ENCODE measurements at regions not wholly inside any gene's neighbourhood (a gene's known extent, or its start where the extent isn't known, plus 50 kb on each side); places are given as distances from the start of the nearest gene placed in this dataset.

DNA sequence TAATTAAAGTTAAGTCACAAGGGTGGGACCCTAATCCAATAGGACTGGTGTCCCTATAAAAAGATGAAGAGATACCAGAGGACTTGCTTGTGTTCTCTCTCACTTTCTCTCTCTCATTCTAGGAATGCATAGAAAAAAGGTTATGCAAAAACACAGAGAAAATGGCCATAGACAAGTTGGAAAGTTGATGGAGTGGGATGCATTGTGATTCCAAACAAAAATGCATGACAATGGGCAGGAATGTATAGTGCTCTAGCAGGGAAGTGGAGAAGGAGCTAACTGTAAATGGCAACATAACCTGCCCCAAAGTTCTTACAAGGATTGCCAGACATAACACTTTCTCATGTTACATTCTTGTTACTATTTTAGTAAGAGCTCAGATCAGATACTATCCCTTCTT is 301.6 kb upstream of the LRATD1 start:
- Histone ChIP-seq H3K9me3 (peaks cover 0 to 2% (median 0%) of the 10 kb centered on the region in 4 donors), H3K4me1 (no peaks in the 10 kb centered on the region), H3K27me3 (no peaks in the 10 kb centered on the region), H3K36me3 (no peaks in the 10 kb centered on the region), H3K4me3 (no peak overlapping the region), H3K27ac (no peak overlapping the region)
- DNase-seq (ENCODE audit: low spot score in 2 of 2): no peak
- TF ChIP-seq EP300 (IDR thresholded peaks at IDR 0.05): no peak
- TF ChIP-seq, protein P1, sequence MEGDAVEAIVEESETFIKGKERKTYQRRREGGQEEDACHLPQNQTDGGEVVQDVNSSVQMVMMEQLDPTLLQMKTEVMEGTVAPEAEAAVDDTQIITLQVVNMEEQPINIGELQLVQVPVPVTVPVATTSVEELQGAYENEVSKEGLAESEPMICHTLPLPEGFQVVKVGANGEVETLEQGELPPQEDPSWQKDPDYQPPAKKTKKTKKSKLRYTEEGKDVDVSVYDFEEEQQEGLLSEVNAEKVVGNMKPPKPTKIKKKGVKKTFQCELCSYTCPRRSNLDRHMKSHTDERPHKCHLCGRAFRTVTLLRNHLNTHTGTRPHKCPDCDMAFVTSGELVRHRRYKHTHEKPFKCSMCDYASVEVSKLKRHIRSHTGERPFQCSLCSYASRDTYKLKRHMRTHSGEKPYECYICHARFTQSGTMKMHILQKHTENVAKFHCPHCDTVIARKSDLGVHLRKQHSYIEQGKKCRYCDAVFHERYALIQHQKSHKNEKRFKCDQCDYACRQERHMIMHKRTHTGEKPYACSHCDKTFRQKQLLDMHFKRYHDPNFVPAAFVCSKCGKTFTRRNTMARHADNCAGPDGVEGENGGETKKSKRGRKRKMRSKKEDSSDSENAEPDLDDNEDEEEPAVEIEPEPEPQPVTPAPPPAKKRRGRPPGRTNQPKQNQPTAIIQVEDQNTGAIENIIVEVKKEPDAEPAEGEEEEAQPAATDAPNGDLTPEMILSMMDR (IDR thresholded peaks at IDR 0.05): no peak
- no peak for TF ChIP-seq POLR2A (IDR thresholded peaks at IDR 0.05)

DNA sequence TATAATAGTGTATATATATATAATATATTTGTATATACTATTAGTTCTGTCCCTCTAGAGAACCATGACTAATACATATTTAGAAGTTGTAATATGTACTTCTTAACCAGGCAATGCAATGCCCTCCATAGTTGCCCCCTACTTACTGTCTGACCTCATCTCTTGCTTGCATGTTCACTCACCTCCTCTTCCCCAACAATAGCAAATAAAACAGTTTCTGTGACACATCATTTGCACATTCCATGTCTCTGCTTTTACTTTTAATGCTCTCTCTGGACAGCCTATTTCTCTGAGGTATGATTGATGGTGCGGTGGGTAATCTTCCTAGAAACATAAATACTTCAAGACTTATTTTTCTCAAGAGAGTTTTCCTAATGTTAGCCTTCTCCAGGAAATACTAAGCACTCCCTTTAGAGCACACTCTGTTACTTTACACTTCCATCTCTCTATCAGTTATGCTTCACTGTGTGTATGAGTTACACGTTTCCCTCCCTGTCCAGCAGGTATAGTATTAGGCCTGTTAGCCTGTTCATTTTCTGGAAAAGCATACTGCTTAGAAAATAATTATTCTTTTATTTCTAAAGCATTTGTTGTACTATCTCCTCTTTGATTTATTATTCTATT is 295.6 kb upstream of the LRATD1 start:
- H3K27ac ChIP-seq: no peak overlapping the region
- H3K36me3 ChIP-seq: no peaks in the 10 kb centered on the region
- WGBS, 2 donors: 61 to 66% methylated on average over 2 of the region's 2 CpGs
- H3K4me1 ChIP-seq: no peaks in the 10 kb centered on the region
- TF ChIP-seq POLR2A (IDR thresholded peaks at IDR 0.05): no peak
- TF ChIP-seq EP300 (IDR thresholded peaks at IDR 0.05): no peak
- TF ChIP-seq, protein P1 (IDR thresholded peaks at IDR 0.05): no peak
- H3K27me3 ChIP-seq: no peaks in the 10 kb centered on the region
- peaks cover 0 to 5% (median 0%) of the 10 kb centered on the region in 4 donors for H3K9me3 ChIP-seq
- DNase-seq (ENCODE audit: low spot score in 2 of 2): no peak
- no peak overlapping the region for H3K4me3 ChIP-seq

DNA sequence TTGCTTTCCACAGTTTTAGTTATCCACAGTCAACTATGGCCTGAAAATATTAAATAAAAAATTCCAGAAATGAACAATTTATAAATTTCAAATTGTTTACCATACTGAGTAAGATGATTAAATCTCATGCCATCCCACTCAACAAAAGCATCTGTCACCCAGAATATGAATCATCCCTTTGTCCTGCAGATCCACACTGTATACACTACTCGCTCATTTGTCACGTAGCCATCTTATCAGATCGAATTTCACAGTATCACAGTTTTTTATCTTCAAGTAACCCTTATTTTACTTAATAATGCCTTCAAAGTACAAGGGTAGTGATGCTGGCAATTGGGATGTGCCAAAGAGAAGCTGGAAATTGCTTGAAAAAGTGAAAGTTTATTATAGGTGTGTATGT is 291.8 kb upstream of the LRATD1 start:
- Histone ChIP-seq H3K27me3 (no peaks in the 10 kb centered on the region), H3K36me3 (no peaks in the 10 kb centered on the region)
- DNase-seq (ENCODE audit: low spot score in 2 of 2): no peak

DNA sequence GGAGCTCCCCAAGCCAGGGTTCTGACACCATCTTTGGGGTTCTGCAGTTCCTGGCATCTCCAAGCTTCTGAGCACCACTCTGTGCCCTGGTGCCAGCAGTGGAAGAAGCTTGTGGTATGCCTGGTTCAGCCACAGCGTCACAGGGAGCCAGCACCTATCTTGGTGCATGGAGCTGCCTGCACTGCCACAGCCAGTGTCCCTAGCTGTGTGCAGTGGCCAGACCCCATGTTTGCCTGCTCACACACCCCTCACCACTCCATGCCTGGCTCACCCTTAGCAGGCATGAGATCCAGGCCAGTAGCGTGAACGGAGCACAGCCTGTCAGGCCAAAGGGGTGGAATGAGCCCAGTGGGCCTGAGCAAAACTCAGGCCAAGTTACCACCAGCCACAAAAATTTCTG is 290.2 kb upstream of the LRATD1 start:
- Histone ChIP-seq H3K4me3 (no peak overlapping the region), H3K27ac (no peak overlapping the region), H3K36me3 (no peaks in the 10 kb centered on the region), H3K4me1 (no peaks in the 10 kb centered on the region), H3K9me3 (peaks cover 0 to 9% (median 0%) of the 10 kb centered on the region in 4 donors), H3K27me3 (no peaks in the 10 kb centered on the region)
- 78 to 93% methylated on average over 2 to 3 of the region's 3 CpGs for WGBS, 2 donors
- no peak for DNase-seq (ENCODE audit: low spot score in 2 of 2)
- TF ChIP-seq, protein P1 (IDR thresholded peaks at IDR 0.05): no peak
- TF ChIP-seq EP300 (IDR thresholded peaks at IDR 0.05) (no peak), POLR2A (IDR thresholded peaks at IDR 0.05) (no peak)

More for the DNA sequence above, 291.8 kb upstream of the LRATD1 start:
- no peak for TF ChIP-seq POLR2A (IDR thresholded peaks at IDR 0.05)
- no peak for TF ChIP-seq EP300 (IDR thresholded peaks at IDR 0.05)
- TF ChIP-seq, protein P1 (IDR thresholded peaks at IDR 0.05): no peak
- H3K9me3 ChIP-seq: peaks cover 0 to 9% (median 0%) of the 10 kb centered on the region in 4 donors
- no peak overlapping the region for H3K4me3 ChIP-seq
- no peaks in the 10 kb centered on the region for H3K4me1 ChIP-seq
- 53 to 56% methylated on average over 3 of the region's 3 CpGs for WGBS, 2 donors
- no peak overlapping the region for H3K27ac ChIP-seq

DNA sequence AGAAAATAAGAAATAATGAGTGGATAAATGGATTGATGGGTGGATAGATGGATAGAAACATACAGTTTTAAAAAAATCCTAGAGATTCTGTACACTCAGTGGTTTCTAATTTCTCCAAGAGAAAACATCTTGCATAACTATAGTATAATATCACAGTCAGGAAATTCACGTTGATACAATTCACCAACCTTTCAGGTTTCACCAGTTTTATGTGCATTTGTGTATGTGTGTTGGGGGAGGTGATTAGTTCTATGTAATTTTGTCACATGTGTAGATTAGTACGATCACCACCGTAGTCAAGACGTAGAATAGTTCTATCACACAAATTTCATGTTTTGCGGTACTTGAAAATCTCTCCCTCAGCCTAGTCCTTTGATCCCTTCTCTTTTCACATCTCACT is 288.2 kb upstream of the LRATD1 start:
- Histone ChIP-seq H3K36me3 (no peaks in the 10 kb centered on the region), H3K9me3 (peaks cover 0 to 3% (median 0%) of the 10 kb centered on the region in 4 donors), H3K4me3 (no peak overlapping the region), H3K27me3 (no peaks in the 10 kb centered on the region), H3K4me1 (no peaks in the 10 kb centered on the region), H3K27ac (no peak overlapping the region)
- DNase-seq (ENCODE audit: low spot score in 2 of 2): no peak
- TF ChIP-seq POLR2A (IDR thresholded peaks at IDR 0.05): no peak
- TF ChIP-seq, protein P1 (IDR thresholded peaks at IDR 0.05): no peak
- TF ChIP-seq EP300 (IDR thresholded peaks at IDR 0.05): no peak
- 89% methylated on average over 5 of the region's 5 CpGs for WGBS, 2 donors

Measured in tibial nerve (tissue), 4 donors.